Left lung (tissue), 4 donors: ENCODE measurements at regions not wholly inside any gene's neighbourhood (a gene's known extent, or its start where the extent isn't known, plus 50 kb on each side); places are given as distances from the start of the nearest gene placed in this dataset.

Experiments used
- ATAC-seq: fragments of 200-7000 bp; cut with Tn5 transposase; one replicate; pipeline ENCODE4 v1.9.1; 2020; ENCODE audit warnings: moderate library complexity
- DNase-seq, 4 donors: peaks; one replicate each; pipeline ENCODE4 v3.0.0-alpha.2; 2013 to 2020
- H3K27ac ChIP-seq, 2 donors: fragments of 200-600 bp; sonication (generic) in 1 of 2; one replicate each; pipeline versions ENCODE4 v1.5.0 to v1.8.0; 2020 to 2021
- H3K27me3 ChIP-seq, 2 donors: fragments of 200-600 bp; sonication (generic) in 1 of 2; one replicate each; pipeline versions ENCODE4 v1.5.0 to v1.8.0; 2020 to 2021
- H3K36me3 ChIP-seq, 2 donors: fragments of 200-600 bp; sonication (generic) in 1 of 2; one replicate each; pipeline versions ENCODE4 v1.5.0 to v1.8.0; 2020 to 2021
- H3K4me1 ChIP-seq, 2 donors: fragments of 200-600 bp; one replicate each; pipeline ENCODE4 v1.8.0; 2021
- H3K4me3 ChIP-seq, 2 donors: fragments of 200-600 bp; sonication (generic) in 1 of 2; one replicate each; pipeline versions ENCODE4 v1.5.0 to v1.8.0; 2020 to 2021; ENCODE audit warnings: mild to moderate bottlenecking in 1 of 2
- H3K9me3 ChIP-seq, 2 donors: fragments of 200-600 bp; sonication (generic) in 1 of 2; one replicate each; pipeline versions ENCODE4 v1.5.0 to v1.8.0; 2020 to 2021
- CTCF ChIP-seq, 2 donors: fragments of 200-600 bp; sonication (generic) in 1 of 2; IDR thresholded peaks; one replicate each; pipeline versions ENCODE4 v1.5.0 to v1.8.0; 2021; ENCODE audit warnings: antibody characterized with exemption in 2 of 2
- intact Hi-C, 2 donors: fragments of 100-400 bp; cut with DNase I; formaldehyde crosslinking; loops; one replicate each; pipeline versions ENCODE4 v1.11.2 to v1.14.2; 2022
- donor health status: DM: no; HTN: yes; CAD: no.
- donor health status: DM: no; HTN: no; CAD: no.

GRCh38 chr5:17000291-17000939 lies 64.3 kb upstream of the MYO10 start:
- Histone ChIP-seq H3K9me3 (no peaks in the 10 kb centered on the region), H3K4me3 (no peak overlapping the region), H3K27me3 (no peaks in the 10 kb centered on the region), H3K27ac (no peak overlapping the region), H3K4me1 (no peaks in the 10 kb centered on the region), H3K36me3 (no peaks in the 10 kb centered on the region)
- no peak for TF ChIP-seq CTCF (IDR thresholded peaks at IDR 0.05)
- peak; percentile 81 for ATAC-seq
- intact Hi-C loops: no loop called here
- no peak for DNase-seq

GRCh38 chr5:17001428-17001827 lies 65.3 kb upstream of the MYO10 start:
- Histone ChIP-seq H3K27me3 (no peaks in the 10 kb centered on the region), H3K36me3 (no peaks in the 10 kb centered on the region), H3K9me3 (no peaks in the 10 kb centered on the region), H3K4me3 (no peak overlapping the region), H3K27ac (no peak overlapping the region), H3K4me1 (no peaks in the 10 kb centered on the region)
- DNase-seq (no peak), ATAC-seq (no peak)
- TF ChIP-seq CTCF (IDR thresholded peaks at IDR 0.05): no peak
- intact Hi-C loops: no loop called here

- Histone ChIP-seq H3K9me3 (no peaks in the 10 kb centered on the region), H3K27ac (no peak overlapping the region), H3K4me3 (no peak overlapping the region), H3K4me1 (no peaks in the 10 kb centered on the region), H3K36me3 (no peaks in the 10 kb centered on the region), H3K27me3 (no peaks in the 10 kb centered on the region)
- ATAC-seq: no peak
- intact Hi-C loops: no loop called here
- no peak for DNase-seq
- TF ChIP-seq CTCF (IDR thresholded peaks at IDR 0.05): no peak
Measured at GRCh38 chr5:17004441-17005106, 68.5 kb upstream of the MYO10 start.

- Histone ChIP-seq H3K9me3 (no peaks in the 10 kb centered on the region), H3K27me3 (no peaks in the 10 kb centered on the region), H3K36me3 (no peaks in the 10 kb centered on the region), H3K4me1 (no peaks in the 10 kb centered on the region), H3K27ac (no peak overlapping the region), H3K4me3 (no peak overlapping the region)
- peak; percentile 27 for ATAC-seq
- DNase-seq: no peak
- intact Hi-C loops: no loop called here
- TF ChIP-seq CTCF (IDR thresholded peaks at IDR 0.05): no peak
Measured at GRCh38 chr5:17005107-17005828, 69.2 kb upstream of the MYO10 start.

- no peaks in the 10 kb centered on the region for H3K36me3 ChIP-seq
- intact Hi-C loops: no loop called here
- no peaks in the 10 kb centered on the region for H3K9me3 ChIP-seq
- TF ChIP-seq CTCF (IDR thresholded peaks at IDR 0.05): no peak
- no peak for DNase-seq
- H3K27me3 ChIP-seq: no peaks in the 10 kb centered on the region
- H3K4me3 ChIP-seq: no peak overlapping the region
- H3K4me1 ChIP-seq: no peaks in the 10 kb centered on the region
- no peak for ATAC-seq
- H3K27ac ChIP-seq: no peak overlapping the region
Measured at GRCh38 chr5:17012289-17012688, 76.2 kb upstream of the MYO10 start.
